NT2/D1 (cell line): ENCODE measurements at regions not wholly inside any gene's neighbourhood (a gene's known extent, or its start where the extent isn't known, plus 50 kb on each side); places are given as distances from the start of the nearest gene placed in this dataset.
"Not testable (repeated sequence)": the region's sequence is repeated elsewhere in the genome, so short reads cannot be mapped to it uniquely, and the experiment has no call there.

ENCODE experiments used
- DNase-seq: peaks from one replicate; pipeline ENCODE4 v3.0.0-alpha.2; 2011; ENCODE audit warnings: low read depth, low spot score
- H3K27me3 ChIP-seq: 2 replicates; pipeline ENCODE4 v1.6.0; 2011; ENCODE audit warnings: mild to moderate bottlenecking; ENCODE audit not compliant: insufficient read length, insufficient read depth
- H3K36me3 ChIP-seq: 2 replicates; pipeline ENCODE4 v1.6.1; 2011; ENCODE audit warnings: mild to moderate bottlenecking, low read length, mixed read lengths; ENCODE audit not compliant: insufficient read depth, insufficient read length
- H3K4me1 ChIP-seq: 2 replicates; pipeline ENCODE4 v1.5.1; 2011; ENCODE audit not compliant: insufficient read depth, insufficient read length
- H3K4me3 ChIP-seq: 2 replicates; pipeline ENCODE4 v1.5.1; 2011; ENCODE audit warnings: low read depth; ENCODE audit not compliant: insufficient read length
- H3K9ac ChIP-seq: 2 replicates; pipeline ENCODE4 v1.6.0; 2011; ENCODE audit warnings: low read depth; ENCODE audit not compliant: insufficient read length
- H3K9me3 ChIP-seq: 2 replicates; pipeline ENCODE4 v1.5.1; 2011; ENCODE audit warnings: mild to moderate bottlenecking, low read length; ENCODE audit not compliant: insufficient read depth
- SUZ12 ChIP-seq: IDR thresholded peaks from 2 replicates; pipeline ENCODE4 v1.6.1; 2011; ENCODE audit not compliant: insufficient read length, insufficient read depth; ENCODE audit errors: extremely low read depth
- YY1 ChIP-seq: IDR thresholded peaks from 2 replicates; pipeline ENCODE4 v1.6.1; 2011; ENCODE audit not compliant: insufficient read length, insufficient read depth
- ZNF274 ChIP-seq: IDR thresholded peaks from 2 replicates; pipeline ENCODE4 v1.6.1; 2011; ENCODE audit warnings: mild to moderate bottlenecking, low read depth, low read length

DNA sequence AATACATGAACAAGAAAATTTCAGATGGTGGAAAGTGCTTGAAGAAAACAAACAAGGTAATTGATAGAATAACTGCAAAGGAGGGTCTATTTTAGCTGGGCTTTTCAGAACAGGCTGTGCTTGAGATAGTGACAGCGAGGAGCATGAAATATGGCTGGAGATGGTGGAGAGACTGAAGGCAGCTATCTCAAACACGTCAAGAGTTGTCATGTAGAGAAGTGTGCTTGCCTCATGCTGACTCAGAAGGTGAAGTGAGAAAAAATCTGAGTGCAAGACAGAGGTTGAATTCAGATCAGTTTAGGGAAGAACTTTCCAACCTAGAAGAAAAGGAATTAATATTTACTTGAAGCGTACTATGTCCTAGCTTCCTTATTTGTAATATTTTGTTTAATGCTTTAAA is 115.5 kb upstream of the RANBP3L start:
- Histone ChIP-seq H3K4me1 (no peaks in the 10 kb centered on the region), H3K9ac (no peak overlapping the region), H3K9me3 (no peaks in the 10 kb centered on the region; the same call in 1 of the 2 replicates), H3K4me3 (no peak overlapping the region), H3K36me3 (no peaks in the 10 kb centered on the region), H3K27me3 (no peaks in the 10 kb centered on the region)
- TF ChIP-seq SUZ12 (no peak), ZNF274 (no peak), YY1 (no peak)
- DNase-seq, result no peak

DNA sequence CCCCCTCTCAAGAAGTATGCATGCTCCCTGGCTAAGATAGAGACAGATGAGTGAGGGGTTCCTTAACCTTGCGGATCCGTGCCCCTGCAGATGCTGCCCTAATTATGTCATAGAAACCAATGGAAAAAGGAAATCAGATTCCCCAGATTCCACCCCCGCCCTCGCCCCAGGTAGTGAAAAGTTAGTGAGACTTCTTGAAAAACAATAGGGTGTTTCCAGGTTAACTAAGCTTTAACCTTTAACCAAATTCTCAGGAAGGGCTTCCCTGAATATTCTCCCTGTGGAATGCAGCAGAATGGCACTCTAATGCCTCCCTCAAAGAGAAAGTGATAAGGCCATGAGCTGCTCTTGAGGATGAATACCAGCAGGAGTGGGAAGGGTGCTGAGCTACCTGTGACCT is 116.0 kb upstream of the RANBP3L start:
- Histone ChIP-seq H3K4me3 (no peak overlapping the region), H3K9ac (no peak overlapping the region), H3K27me3 (no peaks in the 10 kb centered on the region), H3K4me1 (no peaks in the 10 kb centered on the region), H3K36me3 (no peaks in the 10 kb centered on the region), H3K9me3 (no peaks in the 10 kb centered on the region; the same call in 1 of the 2 replicates)
- TF ChIP-seq SUZ12 (no peak), ZNF274 (no peak), YY1 (no peak)
- DNase-seq, result peak; percentile 58

DNA sequence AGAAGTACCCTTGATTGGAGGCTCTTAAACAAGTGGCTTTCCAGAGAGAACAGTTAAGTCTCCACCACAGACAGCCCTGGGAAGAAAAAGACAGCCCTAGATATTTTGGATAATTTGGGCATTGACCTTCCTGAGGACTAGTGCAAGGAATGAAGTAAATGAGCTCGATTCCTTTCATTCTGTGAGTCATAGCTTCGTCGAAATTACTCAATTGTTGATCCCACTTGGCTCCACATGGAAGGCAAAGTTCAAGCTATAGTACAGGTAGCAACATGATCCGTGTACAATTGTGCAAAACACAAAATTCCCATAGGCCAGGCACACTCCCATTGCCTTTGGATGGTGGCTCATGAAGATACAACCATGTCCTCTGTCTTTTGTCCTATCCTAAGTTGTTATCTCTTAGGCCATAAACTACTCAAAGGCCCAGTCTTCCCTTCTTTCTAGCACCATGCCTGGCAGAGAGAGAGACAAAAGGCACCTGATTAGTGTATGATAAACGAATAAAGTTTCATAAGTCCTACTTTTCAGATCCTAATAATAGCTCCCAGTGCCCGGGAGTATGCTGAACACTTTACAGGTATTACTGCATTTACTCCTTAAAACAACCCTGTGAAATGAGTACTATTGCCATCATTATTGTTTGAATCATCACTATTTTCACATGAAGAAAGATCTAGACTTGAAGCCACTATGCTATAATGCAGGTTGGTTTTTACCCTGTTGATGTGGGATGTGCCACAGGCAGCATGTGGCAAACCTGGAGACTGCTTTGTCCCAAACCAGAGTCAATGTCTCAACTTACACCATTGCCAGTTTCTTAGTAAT is 116.7 kb upstream of the RANBP3L start:
- H3K27me3 ChIP-seq, result no peaks in the 10 kb centered on the region
- H3K4me1 ChIP-seq, result no peaks in the 10 kb centered on the region
- TF ChIP-seq YY1, result no peak
- TF ChIP-seq SUZ12, result no peak
- TF ChIP-seq ZNF274, result no peak
- H3K9ac ChIP-seq, result no peak overlapping the region
- H3K4me3 ChIP-seq, result no peak overlapping the region
- no peaks in the 10 kb centered on the region for H3K36me3 ChIP-seq
- DNase-seq, result no peak
- no peaks in the 10 kb centered on the region; the same call in 1 of the 2 replicates for H3K9me3 ChIP-seq

- Histone ChIP-seq H3K4me1 (no peaks in the 10 kb centered on the region), H3K4me3 (no peak overlapping the region), H3K9ac (no peak overlapping the region), H3K36me3 (no peaks in the 10 kb centered on the region), H3K9me3 (no peaks in the 10 kb centered on the region), H3K27me3 (no peaks in the 10 kb centered on the region)
- no peak for DNase-seq
- TF ChIP-seq ZNF274 (no peak), SUZ12 (no peak), YY1 (no peak)
Observed at GRCh38 chr5:36421256-36421655, 119.6 kb upstream of the RANBP3L start.

DNA sequence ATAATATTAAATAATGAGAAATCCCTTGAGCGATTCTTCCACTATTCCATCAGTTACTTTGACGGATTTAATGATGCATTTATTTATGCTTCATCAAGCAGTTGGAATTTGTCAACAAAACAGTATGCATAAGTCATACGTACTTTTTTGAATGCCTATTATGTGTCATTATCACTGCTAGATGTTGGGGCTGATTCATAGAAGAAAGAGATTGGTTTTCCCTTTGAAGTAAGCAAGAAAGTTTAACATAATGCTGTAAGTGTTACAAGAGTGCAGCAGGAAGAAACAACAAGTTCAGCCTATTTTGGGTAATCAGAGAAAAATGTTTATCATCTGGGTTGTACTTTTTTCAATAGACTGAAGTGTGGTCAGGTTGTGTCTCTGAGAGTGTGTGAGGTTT is 121.2 kb upstream of the RANBP3L start:
- Histone ChIP-seq H3K36me3 (no peaks in the 10 kb centered on the region), H3K4me1 (no peaks in the 10 kb centered on the region), H3K27me3 (no peaks in the 10 kb centered on the region), H3K4me3 (no peak overlapping the region), H3K9me3 (no peaks in the 10 kb centered on the region), H3K9ac (no peak overlapping the region)
- no peak for TF ChIP-seq ZNF274
- TF ChIP-seq YY1, result no peak
- no peak for TF ChIP-seq SUZ12
- DNase-seq, result no peak

GRCh38 chr5:36423578-36424307 is 122.0 kb upstream of the RANBP3L start:
- DNase-seq, result no peak
- TF ChIP-seq ZNF274 (no peak), SUZ12 (no peak), YY1 (no peak)
- Histone ChIP-seq H3K27me3 (no peaks in the 10 kb centered on the region), H3K9me3 (no peaks in the 10 kb centered on the region), H3K4me3 (no peak overlapping the region), H3K36me3 (no peaks in the 10 kb centered on the region), H3K9ac (no peak overlapping the region), H3K4me1 (no peaks in the 10 kb centered on the region)

- not testable (repeated sequence) for H3K9me3 ChIP-seq, H3K36me3 ChIP-seq, DNase-seq, H3K27me3 ChIP-seq, H3K4me3 ChIP-seq, H3K4me1 ChIP-seq, H3K9ac ChIP-seq
Observed at GRCh38 chr5:36426070-36426469, 124.4 kb upstream of the RANBP3L start.
